Activated T-cell treated with anti-CD3 and anti-CD28 coated beads, Interleukin-2, amount 50 U/mL, for 24 hours (primary cell): ENCODE measurements at regions not wholly inside any gene's neighbourhood (a gene's known extent, or its start where the extent isn't known, plus 50 kb on each side); places are given as distances from the start of the nearest gene placed in this dataset.
"Not testable (repeated sequence)": the region's sequence is repeated elsewhere in the genome, so short reads cannot be mapped to it uniquely, and the experiment has no call there.

ENCODE experiments used
- DNase-seq: peaks from one replicate; pipeline ENCODE4 v3.0.0-alpha.2; 2020
- H3K27ac Mint-ChIP-seq: 2 replicates; pipeline ENCODE4 v1.8.0; 2020; ENCODE audit warnings: mild to moderate bottlenecking, mixed read lengths
- H3K27me3 Mint-ChIP-seq: 2 replicates; pipeline ENCODE4 v1.8.0; 2020; ENCODE audit warnings: mixed read lengths
- H3K36me3 Mint-ChIP-seq: 2 replicates; pipeline ENCODE4 v1.8.0; 2020; ENCODE audit warnings: low read depth, mixed read lengths
- H3K4me1 Mint-ChIP-seq: 2 replicates; pipeline ENCODE4 v1.8.0; 2020; ENCODE audit warnings: low read depth, mixed read lengths
- H3K4me3 Mint-ChIP-seq: 2 replicates; pipeline ENCODE4 v1.8.0; 2020; ENCODE audit warnings: mild to moderate bottlenecking, moderate library complexity, mixed read lengths
- H3K9me3 Mint-ChIP-seq: 2 replicates; pipeline ENCODE4 v1.8.0; 2020; ENCODE audit warnings: mixed read lengths

DNA sequence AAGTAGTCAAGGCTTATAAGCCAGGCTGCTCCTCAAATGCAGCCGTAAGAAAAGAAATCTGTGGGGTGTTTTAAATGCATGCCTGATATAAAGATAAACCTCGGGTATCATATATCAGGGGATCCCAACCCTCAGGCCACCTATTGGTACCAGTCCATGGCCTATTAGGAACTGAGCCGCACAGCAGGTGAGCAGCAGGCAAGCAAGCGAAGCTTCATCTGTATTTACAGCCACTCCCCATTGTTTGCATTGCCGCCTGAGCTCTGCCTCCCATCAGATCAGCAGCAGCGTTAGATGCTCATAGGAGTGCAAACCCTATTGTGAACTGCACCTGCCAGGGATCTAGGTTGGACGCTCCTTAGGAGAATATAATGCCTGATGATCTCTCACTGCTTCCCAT, 233.5 kb upstream of the SERP2 start:
- Mint-ChIP-seq H3K4me1 (peaks cover 26% of the 10 kb centered on the region), H3K9me3 (no peaks in the 10 kb centered on the region), H3K27ac (no peak overlapping the region), H3K27me3 (peaks cover 9% of the 10 kb centered on the region), H3K36me3 (peaks cover 2% of the 10 kb centered on the region), H3K4me3 (no peak overlapping the region)
- no peak for DNase-seq

DNA sequence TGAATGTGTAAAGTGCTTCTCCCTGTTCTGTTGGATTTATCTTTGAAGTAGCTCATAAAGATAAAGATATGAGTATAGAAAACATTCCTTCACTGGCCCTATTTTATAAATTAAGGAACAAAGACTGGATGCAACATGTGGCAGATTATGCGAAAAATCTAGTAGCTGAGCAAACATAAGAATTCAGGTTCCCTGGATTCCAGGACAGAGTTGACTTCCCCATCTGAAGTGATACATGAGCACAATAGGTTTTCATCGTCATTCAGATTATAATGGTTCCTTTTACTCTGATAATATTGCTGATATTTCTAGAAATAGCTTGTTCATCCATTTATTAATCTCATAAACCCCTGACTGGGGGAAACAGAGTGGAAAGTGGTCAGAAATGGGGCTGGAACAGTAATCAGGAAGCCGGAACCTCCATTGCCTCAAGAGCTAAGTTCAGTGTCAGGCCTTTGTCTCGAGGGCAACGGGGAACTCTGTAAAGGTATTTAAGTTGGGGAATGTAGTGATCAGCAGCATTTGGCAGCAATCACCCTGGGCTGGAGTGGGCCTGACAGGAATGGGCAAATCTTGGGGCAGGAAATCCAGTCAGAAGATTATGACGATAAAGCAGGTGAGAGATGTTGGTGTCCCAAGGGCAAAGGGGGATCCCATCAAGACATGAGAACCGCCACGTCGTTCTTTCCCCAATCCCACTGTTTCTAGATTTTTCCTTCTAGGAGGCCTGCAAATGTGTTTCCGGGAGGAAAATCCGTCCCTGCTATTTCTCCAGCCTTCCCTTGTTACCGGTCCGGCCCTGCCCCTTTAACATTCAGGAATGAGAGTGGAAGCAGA, 232.5 kb upstream of the SERP2 start:
- peaks cover 9% of the 10 kb centered on the region for H3K27me3 Mint-ChIP-seq
- peaks cover 2% of the 10 kb centered on the region for H3K36me3 Mint-ChIP-seq
- H3K4me1 Mint-ChIP-seq = peaks cover 26% of the 10 kb centered on the region

DNA sequence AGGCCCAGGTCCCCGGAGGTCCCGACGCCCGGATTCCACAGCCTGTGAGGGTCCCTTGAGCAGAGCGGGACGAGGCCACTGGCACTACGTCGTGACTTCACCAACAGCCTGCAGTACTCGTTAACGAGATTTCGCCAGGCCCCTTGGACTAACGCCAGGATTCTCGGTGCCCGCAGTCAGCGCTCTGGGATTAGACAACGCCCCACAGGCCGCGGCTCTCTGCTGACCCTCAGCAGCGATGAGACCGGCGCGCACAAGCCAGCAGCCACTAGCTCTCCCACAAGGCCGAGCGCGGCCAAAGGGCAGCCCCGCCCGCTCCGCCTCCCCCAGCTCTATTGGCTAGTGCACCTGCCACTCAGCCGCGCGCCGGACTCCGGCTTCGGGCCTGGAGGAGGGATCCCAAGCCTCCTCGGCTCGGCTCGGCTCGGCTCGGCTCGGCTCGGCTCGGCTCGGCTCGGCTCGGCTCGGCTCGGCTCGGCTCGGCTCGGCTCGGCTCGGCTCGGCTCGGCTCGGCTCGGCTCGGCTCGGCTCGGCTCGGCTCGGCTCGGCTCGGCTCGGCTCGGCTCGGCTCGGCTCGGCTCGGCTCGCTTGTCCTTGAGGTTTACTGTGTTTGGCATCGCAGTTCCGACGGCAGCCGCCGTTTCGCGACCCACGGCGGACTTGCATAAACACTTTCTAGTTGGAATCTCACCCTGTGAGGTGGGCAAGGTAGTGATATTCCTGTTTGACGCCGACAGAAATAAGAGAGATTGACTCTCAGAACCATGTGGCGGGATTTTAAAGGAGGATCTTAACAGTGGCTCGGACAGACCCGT, 231.7 kb upstream of the SERP2 start:
- peak; percentile 99 for DNase-seq
- Mint-ChIP-seq H3K4me3 (peak overlapping the region; percentile 83), H3K9me3 (no peaks in the 10 kb centered on the region), H3K4me1 (peaks cover 18% of the 10 kb centered on the region), H3K27me3 (peaks cover 9% of the 10 kb centered on the region), H3K36me3 (peaks cover 2% of the 10 kb centered on the region), H3K27ac (peak overlapping the region; percentile 89)

More for the DNA sequence above, 232.5 kb upstream of the SERP2 start:
- Mint-ChIP-seq H3K4me3 (peak overlapping the region; percentile 83), H3K9me3 (no peaks in the 10 kb centered on the region), H3K27ac (peak overlapping the region; percentile 89)
- no peak for DNase-seq

DNA sequence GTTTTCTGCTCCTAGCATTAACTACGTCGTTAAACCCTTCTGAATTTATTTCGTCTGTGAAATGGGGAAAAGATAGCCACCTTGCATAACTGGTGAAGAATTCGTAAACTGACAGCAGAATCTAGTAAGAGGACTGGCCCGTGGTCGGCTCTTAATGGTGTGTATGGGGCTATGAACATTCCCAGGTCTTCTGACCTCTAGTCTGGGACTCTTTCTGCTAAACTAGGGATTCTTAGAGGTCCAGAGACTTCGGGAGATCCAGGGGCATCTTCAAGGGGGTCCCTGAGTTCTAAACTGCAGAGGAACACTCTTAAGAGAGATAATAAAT, 231.1 kb upstream of the SERP2 start:
- peaks cover 9% of the 10 kb centered on the region for H3K27me3 Mint-ChIP-seq
- H3K36me3 Mint-ChIP-seq = peaks cover 2% of the 10 kb centered on the region
- H3K27ac Mint-ChIP-seq = peak overlapping the region; percentile 81
- H3K9me3 Mint-ChIP-seq = no peaks in the 10 kb centered on the region
- H3K4me1 Mint-ChIP-seq = peaks cover 14% of the 10 kb centered on the region
- DNase-seq = no peak
- H3K4me3 Mint-ChIP-seq = peak overlapping the region; percentile 80

DNA sequence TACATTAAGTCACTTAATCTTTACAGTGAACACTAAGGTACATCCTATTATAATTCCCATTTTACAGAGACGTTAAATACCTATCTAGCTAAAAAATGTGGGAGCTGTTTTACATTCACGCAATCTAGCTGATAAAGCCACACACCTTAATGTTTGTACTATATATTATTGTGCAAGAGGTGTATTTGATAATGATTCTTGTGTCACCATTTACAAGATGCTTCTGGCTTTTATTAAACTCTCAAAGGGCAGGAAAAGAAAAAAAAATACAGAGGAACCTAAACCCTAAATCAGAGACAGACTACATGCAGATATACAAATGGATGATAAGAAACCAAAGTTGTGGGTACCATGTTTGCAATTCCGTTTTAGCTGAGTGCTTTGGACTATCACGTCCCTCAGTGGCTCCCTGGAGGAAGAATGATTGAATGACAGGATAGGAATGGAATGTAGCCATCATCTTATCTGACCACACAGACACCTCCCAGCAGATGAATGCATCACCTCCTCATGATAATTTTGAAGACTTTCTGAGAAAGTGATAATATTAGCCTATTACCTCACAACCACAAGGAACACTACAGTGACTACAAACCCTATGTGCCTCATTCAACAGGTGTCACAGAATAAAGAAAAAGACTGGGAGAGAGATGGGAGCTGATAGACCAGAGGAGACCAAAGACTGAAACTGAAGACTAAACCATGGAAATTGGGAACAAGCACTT, 230.5 kb upstream of the SERP2 start:
- Mint-ChIP-seq H3K4me1 (peaks cover 14% of the 10 kb centered on the region), H3K9me3 (no peaks in the 10 kb centered on the region), H3K27me3 (peaks cover 7% of the 10 kb centered on the region), H3K36me3 (peaks cover 2% of the 10 kb centered on the region), H3K4me3 (no peak overlapping the region), H3K27ac (no peak overlapping the region)
- no peak for DNase-seq

DNA sequence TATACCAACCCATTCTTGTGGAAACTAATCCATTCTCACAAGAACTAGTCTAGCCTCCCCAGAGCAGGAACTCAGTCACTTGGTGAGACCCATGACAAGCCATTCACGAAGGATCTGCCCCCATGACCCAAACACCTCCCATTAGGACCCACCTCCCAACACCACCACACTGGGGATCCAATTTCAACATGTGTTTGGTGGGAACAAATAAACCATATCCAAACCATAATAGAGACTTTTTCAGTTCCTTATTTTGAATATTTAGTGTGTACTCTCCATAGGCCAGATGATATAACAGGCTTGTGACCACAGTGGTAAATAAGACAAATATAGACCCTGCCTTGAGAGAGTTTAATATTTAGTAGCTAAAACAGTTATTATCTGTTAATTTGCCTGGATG, 227.5 kb upstream of the SERP2 start:
- H3K4me1 Mint-ChIP-seq = peaks cover 11% of the 10 kb centered on the region
- peaks cover 7% of the 10 kb centered on the region for H3K27me3 Mint-ChIP-seq
- no peak overlapping the region for H3K27ac Mint-ChIP-seq
- H3K9me3 Mint-ChIP-seq = no peaks in the 10 kb centered on the region
- peaks cover 2% of the 10 kb centered on the region for H3K36me3 Mint-ChIP-seq
- DNase-seq = no peak
- no peak overlapping the region for H3K4me3 Mint-ChIP-seq

DNA sequence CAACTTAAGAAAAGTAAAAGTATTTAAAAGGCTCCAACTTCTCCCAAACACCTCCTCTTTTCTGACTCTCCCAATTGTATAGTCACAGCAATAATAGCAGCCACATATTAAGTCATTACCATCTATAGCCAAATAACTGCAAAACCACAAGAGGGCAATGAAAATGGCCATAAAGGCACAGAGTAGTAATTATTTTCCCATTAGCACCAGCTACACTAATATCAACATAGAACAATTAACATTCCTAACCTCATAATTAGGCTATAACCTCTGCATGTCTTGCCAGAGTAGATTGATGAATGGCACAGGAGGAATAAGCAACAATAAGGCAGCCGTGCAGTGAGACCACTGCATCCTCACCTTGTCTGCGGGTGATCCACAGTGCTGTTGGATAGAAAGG, 226.4 kb upstream of the SERP2 start:
- Mint-ChIP-seq H3K27me3 (peaks cover 6% of the 10 kb centered on the region), H3K36me3 (no peaks in the 10 kb centered on the region), H3K9me3 (no peaks in the 10 kb centered on the region), H3K4me1 (peaks cover 5% of the 10 kb centered on the region), H3K27ac (no peak overlapping the region), H3K4me3 (no peak overlapping the region)
- no peak for DNase-seq

DNA sequence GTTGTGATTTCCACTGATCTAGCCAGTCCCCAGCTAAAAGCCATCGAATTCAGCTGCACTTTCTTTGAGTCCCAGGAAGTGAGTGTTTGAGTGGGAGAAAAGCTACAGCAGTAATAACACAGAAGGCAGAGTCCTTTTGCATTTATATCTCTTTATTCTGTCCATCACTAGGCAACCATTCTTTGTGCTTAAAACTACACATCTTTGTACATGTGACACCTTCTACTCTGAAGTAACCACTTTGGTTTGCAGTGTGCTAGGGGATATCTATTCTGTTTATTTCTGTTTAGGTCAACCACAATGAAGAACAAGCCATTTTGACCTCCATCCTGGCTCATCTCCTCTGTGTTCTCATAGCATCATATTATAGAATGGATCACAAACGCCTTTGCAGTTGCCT, 226.0 kb upstream of the SERP2 start:
- H3K36me3 Mint-ChIP-seq = no peaks in the 10 kb centered on the region
- H3K4me1 Mint-ChIP-seq = peaks cover under 1% of the 10 kb centered on the region
- H3K9me3 Mint-ChIP-seq = no peaks in the 10 kb centered on the region
- no peak overlapping the region for H3K4me3 Mint-ChIP-seq
- peaks cover 2% of the 10 kb centered on the region for H3K27me3 Mint-ChIP-seq
- no peak for DNase-seq
- no peak overlapping the region for H3K27ac Mint-ChIP-seq

DNA sequence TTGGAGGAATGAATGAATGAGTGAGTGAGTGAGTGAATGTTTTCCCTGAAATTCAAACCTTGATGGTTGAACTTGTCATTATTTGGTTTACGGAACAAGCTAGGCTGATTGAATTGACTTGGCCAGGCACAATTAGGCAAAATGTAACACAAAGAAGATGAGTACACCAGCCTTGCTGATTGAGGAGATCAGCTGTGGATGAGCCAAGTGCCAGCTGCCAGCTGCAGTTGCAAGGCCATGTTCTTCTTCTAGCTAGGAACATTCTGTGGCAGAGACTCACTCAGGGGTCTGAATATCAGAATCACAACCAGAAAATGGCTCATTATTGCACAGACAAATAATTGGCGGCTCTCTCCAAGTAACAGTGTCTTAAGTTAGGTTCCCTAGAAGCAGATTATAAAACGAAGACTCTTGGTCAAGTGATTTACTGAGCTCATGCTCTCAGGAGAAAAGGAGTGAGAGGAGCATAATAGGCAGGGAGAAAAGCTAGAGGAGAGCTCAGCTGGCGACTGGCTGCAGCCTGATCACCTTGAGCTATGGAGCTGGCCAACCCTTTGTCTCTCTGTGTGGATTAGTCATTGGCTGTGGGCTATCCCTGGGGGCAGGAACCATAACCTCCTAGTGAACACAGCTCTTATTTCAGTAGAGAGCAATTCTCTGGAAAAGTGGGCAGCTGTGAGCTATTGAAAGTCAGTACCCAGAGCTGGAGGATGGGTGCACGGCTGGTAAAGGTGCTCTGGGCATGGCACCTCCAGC, 225.3 kb upstream of the SERP2 start:
- Mint-ChIP-seq H3K4me1 (no peaks in the 10 kb centered on the region), H3K27ac (no peak overlapping the region)

DNA sequence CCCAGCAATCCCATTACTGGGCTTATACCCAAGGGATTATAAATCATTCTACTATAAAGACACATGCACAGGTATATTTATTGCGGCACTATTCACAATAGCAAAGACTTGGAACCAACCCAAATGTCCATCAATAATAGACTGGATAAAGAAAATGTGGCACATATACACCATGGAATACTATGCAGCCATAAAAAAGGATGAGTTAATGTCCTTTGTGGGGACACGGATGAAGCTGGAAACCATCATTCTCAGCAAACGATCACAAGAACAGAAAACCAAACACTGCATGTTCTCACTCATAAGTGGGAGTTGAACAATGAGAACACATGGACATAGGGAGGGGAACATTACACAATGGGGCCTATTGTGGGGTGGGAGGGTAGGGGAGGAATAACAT, 224.4 kb upstream of the SERP2 start:
- not testable (repeated sequence) for H3K4me1 Mint-ChIP-seq, H3K9me3 Mint-ChIP-seq, H3K4me3 Mint-ChIP-seq, H3K36me3 Mint-ChIP-seq, H3K27ac Mint-ChIP-seq, H3K27me3 Mint-ChIP-seq, DNase-seq

More for the DNA sequence above, 225.3 kb upstream of the SERP2 start:
- peaks cover under 1% of the 10 kb centered on the region for H3K27me3 Mint-ChIP-seq
- DNase-seq = no peak
- H3K36me3 Mint-ChIP-seq = no peaks in the 10 kb centered on the region
- no peaks in the 10 kb centered on the region for H3K9me3 Mint-ChIP-seq
- H3K4me3 Mint-ChIP-seq = no peak overlapping the region

DNA sequence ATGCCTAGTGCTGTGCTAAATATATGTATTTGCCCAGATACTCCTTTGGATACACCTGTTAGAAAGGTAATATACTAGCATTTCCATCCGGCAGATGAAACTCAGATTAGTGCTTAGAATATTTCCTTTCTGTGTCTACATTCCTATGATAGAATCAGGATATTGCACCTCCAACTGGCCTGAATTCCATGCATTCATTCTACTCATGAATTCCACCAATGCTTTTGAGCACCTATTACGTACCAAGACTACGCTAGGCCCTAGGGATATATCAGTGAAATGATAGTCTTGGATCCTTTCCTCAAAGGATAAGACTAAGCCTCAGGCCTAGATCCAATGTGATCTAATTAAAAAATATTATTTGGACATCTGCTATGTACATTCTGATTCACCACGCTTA, 223.8 kb upstream of the SERP2 start:
- Mint-ChIP-seq H3K4me1 (no peaks in the 10 kb centered on the region), H3K36me3 (no peaks in the 10 kb centered on the region), H3K27me3 (no peaks in the 10 kb centered on the region), H3K9me3 (no peaks in the 10 kb centered on the region), H3K4me3 (no peak overlapping the region), H3K27ac (no peak overlapping the region)
- no peak for DNase-seq

DNA sequence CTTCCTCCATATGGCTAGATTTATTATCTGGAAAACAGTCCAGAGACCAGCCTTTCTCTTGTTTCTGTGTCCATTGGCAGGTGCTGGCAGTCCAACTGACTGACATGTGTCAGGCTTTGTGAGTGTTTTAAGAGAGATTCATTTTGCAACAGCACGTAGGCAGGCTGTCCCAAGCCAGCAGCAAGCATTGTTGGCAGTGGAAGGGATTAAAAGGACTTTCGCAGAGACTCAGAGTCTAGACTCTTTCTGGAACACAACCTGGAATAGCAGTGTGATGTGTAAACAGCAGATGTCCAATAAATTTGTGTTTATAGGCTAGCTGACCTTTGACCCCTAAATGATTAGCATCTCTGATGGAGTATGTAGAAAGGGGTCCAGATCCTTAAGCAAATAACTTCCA, 222.2 kb upstream of the SERP2 start:
- H3K36me3 Mint-ChIP-seq = no peaks in the 10 kb centered on the region

DNA sequence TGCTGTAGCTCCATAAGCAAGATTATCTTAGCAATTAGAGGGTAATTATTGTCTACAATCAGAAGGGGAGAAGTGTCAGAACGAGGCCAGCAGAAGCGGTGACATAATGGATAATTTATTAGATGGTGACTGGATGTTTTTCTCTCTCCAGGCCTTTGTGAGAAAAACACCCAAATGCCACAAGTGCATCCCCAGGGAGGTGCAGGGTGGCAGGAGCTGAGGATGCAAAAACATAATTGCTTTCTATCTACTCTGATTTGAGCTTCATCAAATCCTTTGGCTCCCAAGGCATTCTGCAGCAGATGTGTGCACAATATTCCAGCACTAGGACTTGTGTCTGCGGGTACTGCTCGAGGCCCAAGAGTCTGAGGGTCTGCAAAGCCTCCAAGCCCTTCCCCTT, 220.1 kb upstream of the SERP2 start:
- Mint-ChIP-seq H3K4me3 (no peak overlapping the region), H3K27me3 (no peaks in the 10 kb centered on the region), H3K36me3 (no peaks in the 10 kb centered on the region), H3K4me1 (no peaks in the 10 kb centered on the region), H3K9me3 (no peaks in the 10 kb centered on the region), H3K27ac (no peak overlapping the region)
- no peak for DNase-seq

More for the DNA sequence above, 222.2 kb upstream of the SERP2 start:
- no peak overlapping the region for H3K4me3 Mint-ChIP-seq
- H3K27me3 Mint-ChIP-seq = no peaks in the 10 kb centered on the region
- H3K27ac Mint-ChIP-seq = no peak overlapping the region
- no peak for DNase-seq
- no peaks in the 10 kb centered on the region for H3K9me3 Mint-ChIP-seq
- no peaks in the 10 kb centered on the region for H3K4me1 Mint-ChIP-seq
